NB4 (cell line): ENCODE measurements at regions not wholly inside any gene's neighbourhood (a gene's known extent, or its start where the extent isn't known, plus 50 kb on each side); places are given as distances from the start of the nearest gene placed in this dataset.
"Not testable (repeated sequence)": the region's sequence is repeated elsewhere in the genome, so short reads cannot be mapped to it uniquely, and the experiment has no call there.

ENCODE experiments used
- DNase-seq: peaks from one replicate; pipeline ENCODE4 v3.0.0; 2010; ENCODE audit warnings: low read depth
- H3K4me3 ChIP-seq: one replicate; pipeline ENCODE4 v1.5.1; 2011; ENCODE audit warnings: mild to moderate bottlenecking, low read depth, low read length, moderate library complexity
- CTCF ChIP-seq: IDR thresholded peaks from one replicate; pipeline ENCODE4 v1.5.1; 2012; ENCODE audit warnings: low read depth, low read length
- MAX ChIP-seq: IDR thresholded peaks from 2 replicates; pipeline ENCODE4 v1.6.1; 2011; ENCODE audit warnings: low read depth, low read length
- MYC ChIP-seq: IDR thresholded peaks from 2 replicates; pipeline ENCODE4 v1.6.1; 2011; ENCODE audit warnings: low read depth, low read length
- POLR2A ChIP-seq: IDR thresholded peaks from 2 replicates; pipeline ENCODE4 v1.6.1; 2011; ENCODE audit warnings: mild to moderate bottlenecking; ENCODE audit not compliant: insufficient read length; ENCODE audit errors: extremely low read depth

- H3K4me3 ChIP-seq = no peak overlapping the region
- DNase-seq = no peak
- TF ChIP-seq POLR2A = no peak
- TF ChIP-seq MAX = no peak
- TF ChIP-seq MYC = no peak
- TF ChIP-seq CTCF = no peak
Observed at GRCh38 chr6:132025468-132025867, 74.3 kb upstream of the CCN2 start.

DNA sequence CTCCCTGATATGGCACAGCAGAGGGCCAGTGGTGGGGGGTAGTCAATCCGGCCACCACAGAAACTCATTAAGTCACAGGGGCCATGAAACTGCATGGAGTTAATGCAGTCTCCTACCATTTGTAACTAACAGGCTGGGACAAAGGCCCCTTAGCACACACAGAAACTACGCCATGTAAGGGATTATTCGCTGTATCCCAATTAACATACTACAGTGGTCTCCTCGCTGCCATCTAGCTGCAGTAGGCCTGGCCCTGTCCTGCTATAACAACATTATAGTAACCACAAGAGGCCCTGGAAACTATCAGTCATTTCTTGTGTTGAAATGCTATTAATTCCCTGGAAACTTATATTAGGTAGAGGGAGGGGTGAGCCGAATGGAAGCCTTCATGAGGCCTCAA is 72.3 kb upstream of the CCN2 start:
- no peak for DNase-seq
- H3K4me3 ChIP-seq = no peak overlapping the region
- TF ChIP-seq MAX = no peak
- no peak for TF ChIP-seq MYC
- TF ChIP-seq CTCF = no peak
- TF ChIP-seq POLR2A = no peak

GRCh38 chr6:132021552-132022375 is 70.6 kb upstream of the CCN2 start:
- no peak overlapping the region for H3K4me3 ChIP-seq
- TF ChIP-seq MAX = no peak
- TF ChIP-seq POLR2A = no peak
- DNase-seq = no peak

- H3K4me3 ChIP-seq, DNase-seq: not testable (repeated sequence)
Observed at GRCh38 chr6:132020918-132021317, 69.7 kb upstream of the CCN2 start.

DNA sequence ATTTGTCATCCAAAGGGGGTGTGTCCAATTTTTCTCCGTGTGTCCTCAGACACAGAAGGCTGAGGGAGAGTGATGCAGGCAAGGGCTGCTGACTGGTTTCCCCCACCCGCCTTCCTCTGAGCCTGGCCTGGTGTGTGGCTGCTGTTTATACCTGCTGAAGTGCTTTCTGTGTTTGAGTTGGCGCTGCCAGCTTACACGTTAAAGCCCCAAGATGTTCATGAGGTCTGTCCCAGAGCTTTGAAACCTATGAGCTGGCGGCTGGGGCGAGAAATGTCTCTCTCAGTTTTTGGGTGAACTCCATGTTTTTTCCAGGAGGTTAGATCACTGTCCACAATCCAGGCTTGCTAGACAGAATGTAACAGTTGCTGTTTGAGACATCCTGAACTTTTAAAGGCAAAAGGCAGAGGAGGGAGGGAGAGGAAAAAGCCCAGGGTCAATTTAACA is 69.0 kb upstream of the CCN2 start:
- DNase-seq = no peak
- H3K4me3 ChIP-seq = no peak overlapping the region
- no peak for TF ChIP-seq POLR2A
- TF ChIP-seq MYC = no peak
- TF ChIP-seq MAX = no peak
- TF ChIP-seq CTCF = no peak

- TF ChIP-seq CTCF = no peak
- no peak for TF ChIP-seq MAX
- TF ChIP-seq MYC = no peak
- TF ChIP-seq POLR2A = no peak
- no peak overlapping the region for H3K4me3 ChIP-seq
- no peak for DNase-seq
Observed at GRCh38 chr6:132019586-132019985, 68.4 kb upstream of the CCN2 start.
